HG03175 (cell line): ENCODE measurements at regions not wholly inside any gene's neighbourhood (a gene's known extent, or its start where the extent isn't known, plus 50 kb on each side); places are given as distances from the start of the nearest gene placed in this dataset.
A peak's percentile ranks its signal among the peaks of the same experiment; 100 is the strongest.
"Not testable (repeated sequence)": the region's sequence is repeated elsewhere in the genome, so short reads cannot be mapped to it uniquely, and the experiment has no call there.

ENCODE experiments used
- ATAC-seq: cut with Tn5 transposase; IDR thresholded peaks from one replicate; pipeline ENCODE4 v1.9.1; 2021; ENCODE audit warnings: mild to moderate bottlenecking, moderate library complexity; ENCODE audit not compliant: unreplicated experiment

GRCh38 chr2:59249441-59250306 lies 1008.5 kb upstream of the FANCL start:
- ATAC-seq = no peak

- no peak for ATAC-seq
Measured at GRCh38 chr2:59239146-59239545, 998.0 kb upstream of the FANCL start.

GRCh38 chr2:59237311-59237710 lies 996.2 kb upstream of the FANCL start:
- ATAC-seq = no peak

GRCh38 chr2:59236723-59237122 lies 995.6 kb upstream of the FANCL start:
- ATAC-seq = no peak

- ATAC-seq = no peak
Measured at GRCh38 chr2:59233920-59234319, 992.8 kb upstream of the FANCL start.

- no peak for ATAC-seq
Measured at GRCh38 chr2:59233448-59233847, 992.3 kb upstream of the FANCL start.

GRCh38 chr2:59232394-59233165 lies 991.5 kb upstream of the FANCL start:
- peak; percentile 91 for ATAC-seq

GRCh38 chr2:59226362-59226761 lies 985.2 kb upstream of the FANCL start:
- ATAC-seq = not testable (repeated sequence)

- no peak for ATAC-seq
Measured at GRCh38 chr2:59223742-59224141, 982.6 kb upstream of the FANCL start.

- ATAC-seq = no peak
Measured at GRCh38 chr2:59217360-59217759, 976.2 kb upstream of the FANCL start.

GRCh38 chr2:59206361-59206760 lies 965.2 kb upstream of the FANCL start:
- ATAC-seq = no peak

- no peak for ATAC-seq
Measured at GRCh38 chr2:59204040-59204439, 962.9 kb upstream of the FANCL start.

- no peak for ATAC-seq
Measured at GRCh38 chr2:59196491-59196890, 955.4 kb upstream of the FANCL start.

- no peak for ATAC-seq
Measured at GRCh38 chr2:59195851-59196250, 954.7 kb upstream of the FANCL start.

- no peak for ATAC-seq
Measured at GRCh38 chr2:59191781-59192180, 950.7 kb upstream of the FANCL start.

- no peak for ATAC-seq
Measured at GRCh38 chr2:59190518-59190917, 949.4 kb upstream of the FANCL start.

GRCh38 chr2:59184276-59185020 lies 943.3 kb upstream of the FANCL start:
- no peak for ATAC-seq

GRCh38 chr2:59183070-59183469 lies 941.9 kb upstream of the FANCL start:
- no peak for ATAC-seq

- peak; percentile 56 for ATAC-seq
Measured at GRCh38 chr2:59182249-59182648, 941.1 kb upstream of the FANCL start.

- no peak for ATAC-seq
Measured at GRCh38 chr2:59181347-59181746, 940.2 kb upstream of the FANCL start.

GRCh38 chr2:59180621-59181020 lies 939.5 kb upstream of the FANCL start:
- ATAC-seq = no peak
